PFSK-1 (cell line): ENCODE measurements at regions not wholly inside any gene's neighbourhood (a gene's known extent, or its start where the extent isn't known, plus 50 kb on each side); places are given as distances from the start of the nearest gene placed in this dataset.

Source experiments
- FOXP2 ChIP-seq: optimal IDR thresholded peaks from 2 replicates; pipeline ENCODE3; 2011; ENCODE audit warnings: borderline replicate concordance, control low read depth, inconsistent platforms; ENCODE audit not compliant: insufficient read depth; ENCODE audit errors: extremely low read length, extremely low read depth
- POLR2AphosphoS5 ChIP-seq: IDR thresholded peaks from 2 replicates; pipeline ENCODE4 v1.6.1; 2012; ENCODE audit warnings: low read depth, mild to moderate bottlenecking, control low read depth, low read length, moderate library complexity
- SIN3A ChIP-seq: IDR thresholded peaks from 2 replicates; pipeline ENCODE4 v1.6.1; 2012; ENCODE audit warnings: mild to moderate bottlenecking, low read length, moderate library complexity, borderline replicate concordance; ENCODE audit not compliant: insufficient read depth
- TAF1 ChIP-seq: IDR thresholded peaks from 2 replicates; pipeline ENCODE4 v1.6.1; 2012; ENCODE audit warnings: low read length, control low read depth, borderline replicate concordance; ENCODE audit not compliant: insufficient read depth
- TF ChIP-seq, protein P1 (sequence below), 2 experiments: IDR thresholded peaks; 2 replicates each; pipeline versions ENCODE4 v1.6.1 to v1.8.0; 2011 to 2012; ENCODE audit warnings: low read depth in 2 of 2, low read length in 2 of 2, control low read depth in 1 of 2, inconsistent platforms in 1 of 2, mild to moderate bottlenecking in 1 of 2, moderate library complexity in 1 of 2; ENCODE audit not compliant: insufficient read depth in 1 of 2

GRCh38 chr4:98794565-98795205 is 134.2 kb downstream of the EIF4E start:
- no peak for TF ChIP-seq TAF1
- TF ChIP-seq SIN3A = no peak
- TF ChIP-seq POLR2AphosphoS5 = no peak
- no peak for TF ChIP-seq FOXP2
- TF ChIP-seq, protein P1, sequence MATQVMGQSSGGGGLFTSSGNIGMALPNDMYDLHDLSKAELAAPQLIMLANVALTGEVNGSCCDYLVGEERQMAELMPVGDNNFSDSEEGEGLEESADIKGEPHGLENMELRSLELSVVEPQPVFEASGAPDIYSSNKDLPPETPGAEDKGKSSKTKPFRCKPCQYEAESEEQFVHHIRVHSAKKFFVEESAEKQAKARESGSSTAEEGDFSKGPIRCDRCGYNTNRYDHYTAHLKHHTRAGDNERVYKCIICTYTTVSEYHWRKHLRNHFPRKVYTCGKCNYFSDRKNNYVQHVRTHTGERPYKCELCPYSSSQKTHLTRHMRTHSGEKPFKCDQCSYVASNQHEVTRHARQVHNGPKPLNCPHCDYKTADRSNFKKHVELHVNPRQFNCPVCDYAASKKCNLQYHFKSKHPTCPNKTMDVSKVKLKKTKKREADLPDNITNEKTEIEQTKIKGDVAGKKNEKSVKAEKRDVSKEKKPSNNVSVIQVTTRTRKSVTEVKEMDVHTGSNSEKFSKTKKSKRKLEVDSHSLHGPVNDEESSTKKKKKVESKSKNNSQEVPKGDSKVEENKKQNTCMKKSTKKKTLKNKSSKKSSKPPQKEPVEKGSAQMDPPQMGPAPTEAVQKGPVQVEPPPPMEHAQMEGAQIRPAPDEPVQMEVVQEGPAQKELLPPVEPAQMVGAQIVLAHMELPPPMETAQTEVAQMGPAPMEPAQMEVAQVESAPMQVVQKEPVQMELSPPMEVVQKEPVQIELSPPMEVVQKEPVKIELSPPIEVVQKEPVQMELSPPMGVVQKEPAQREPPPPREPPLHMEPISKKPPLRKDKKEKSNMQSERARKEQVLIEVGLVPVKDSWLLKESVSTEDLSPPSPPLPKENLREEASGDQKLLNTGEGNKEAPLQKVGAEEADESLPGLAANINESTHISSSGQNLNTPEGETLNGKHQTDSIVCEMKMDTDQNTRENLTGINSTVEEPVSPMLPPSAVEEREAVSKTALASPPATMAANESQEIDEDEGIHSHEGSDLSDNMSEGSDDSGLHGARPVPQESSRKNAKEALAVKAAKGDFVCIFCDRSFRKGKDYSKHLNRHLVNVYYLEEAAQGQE (IDR thresholded peaks at IDR 0.05; ENCODE audit: insufficient read depth in 1 of 2, low read depth in 2 of 2, low read length in 2 of 2) = no peak

- TF ChIP-seq SIN3A (no peak), POLR2AphosphoS5 (no peak), TAF1 (no peak), FOXP2 (no peak)
- TF ChIP-seq, protein P1 (IDR thresholded peaks at IDR 0.05; ENCODE audit: insufficient read depth in 1 of 2, low read depth in 2 of 2, low read length in 2 of 2) = no peak
These were observed 135.2 kb upstream of the TSPAN5 start for GRCh38 chr4:98793658-98794057.

DNA sequence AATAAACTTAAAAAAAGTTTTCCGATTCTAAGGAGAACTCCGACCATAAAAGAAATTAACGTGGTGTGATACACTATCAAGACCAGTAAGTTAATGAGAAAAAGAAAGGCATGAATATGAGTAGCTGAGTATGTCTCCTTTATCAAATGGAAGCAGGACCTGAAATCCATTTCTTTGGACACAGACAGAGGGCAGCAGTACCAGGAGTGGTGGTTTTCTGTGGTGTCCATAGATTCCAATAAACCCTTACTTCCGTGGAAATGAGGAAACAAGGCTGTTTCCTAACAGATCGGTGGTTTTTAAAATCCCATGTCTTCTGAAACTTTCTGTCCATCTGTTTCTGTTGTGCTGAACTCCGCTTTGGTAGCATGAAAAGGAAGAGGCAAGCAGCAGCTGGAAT is 128.5 kb upstream of the TSPAN5 start:
- no peak for TF ChIP-seq TAF1
- no peak for TF ChIP-seq POLR2AphosphoS5
- no peak for TF ChIP-seq SIN3A
- no peak for TF ChIP-seq FOXP2
- TF ChIP-seq, protein P1 (IDR thresholded peaks at IDR 0.05; ENCODE audit: insufficient read depth in 1 of 2, low read depth in 2 of 2, low read length in 2 of 2) = no peak

DNA sequence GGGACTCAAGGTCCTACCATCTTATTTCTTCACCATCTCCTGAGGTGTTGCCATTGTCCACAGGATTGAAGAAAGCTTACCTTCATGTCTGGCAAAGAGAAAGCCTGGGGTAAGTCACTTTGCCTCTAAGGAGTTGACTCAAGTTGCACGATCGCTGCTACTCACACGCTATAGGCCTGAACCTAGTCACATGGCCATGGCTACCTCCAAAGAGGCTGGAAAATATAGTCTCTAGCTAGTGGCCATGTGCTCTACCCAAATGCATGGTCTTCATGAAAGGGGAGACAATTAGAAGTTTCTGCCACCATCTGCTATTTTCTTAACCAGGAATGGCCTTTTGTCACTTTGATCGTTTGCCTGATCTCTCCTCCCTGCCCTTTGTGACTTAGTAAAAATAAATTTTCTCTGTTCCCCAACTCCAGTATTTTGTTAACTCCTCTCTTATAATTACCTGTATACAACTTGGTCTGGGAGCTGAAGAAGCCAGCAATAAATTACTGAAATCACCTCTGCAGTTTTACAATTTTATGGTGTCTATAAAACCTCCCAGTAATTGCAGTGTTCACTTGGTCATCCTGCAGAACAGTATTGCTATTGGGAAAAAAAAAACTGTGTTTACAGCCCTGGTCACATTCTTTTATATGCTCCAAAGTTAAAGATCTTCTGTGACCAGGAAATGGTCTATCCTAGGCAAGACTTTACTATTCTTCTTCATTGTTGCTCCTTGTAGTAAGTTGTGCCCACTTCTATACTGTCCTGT is 126.7 kb upstream of the TSPAN5 start:
- no peak for TF ChIP-seq FOXP2
- TF ChIP-seq SIN3A = no peak
- no peak for TF ChIP-seq POLR2AphosphoS5
- TF ChIP-seq TAF1 = no peak
- TF ChIP-seq, protein P1 (IDR thresholded peaks at IDR 0.05; ENCODE audit: insufficient read depth in 1 of 2, low read depth in 2 of 2, low read length in 2 of 2) = no peak
